Activated T-helper 2 cell treated with anti-CD3 and anti-CD28 coated beads, Interferon-gamma antibody, Interleukin-2, Interleukin-4, amounts not matched to agents 10 μg/mL and 5 μg/mL and 100 μg/mL, durations not matched to agents 14 hours and 24 hours and 36 hours (primary cell): ENCODE measurements at regions not wholly inside any gene's neighbourhood (a gene's known extent, or its start where the extent isn't known, plus 50 kb on each side); places are given as distances from the start of the nearest gene placed in this dataset.

ENCODE experiments used
- DNase-seq: peaks from one replicate; pipeline ENCODE4 v3.0.0; 2021; ENCODE audit warnings: low spot score
- H3K27ac Mint-ChIP-seq: one replicate; pipeline ENCODE4 v1.8.0; 2021; ENCODE audit warnings: mixed read lengths
- H3K27me3 Mint-ChIP-seq: one replicate; pipeline ENCODE4 v1.8.0; 2021; ENCODE audit warnings: low read depth, mixed read lengths
- H3K36me3 Mint-ChIP-seq: one replicate; pipeline ENCODE4 v1.8.0; 2021; ENCODE audit warnings: low read depth, mixed read lengths
- H3K4me1 Mint-ChIP-seq: one replicate; pipeline ENCODE4 v1.8.0; 2021; ENCODE audit warnings: low read depth, mixed read lengths
- H3K4me3 Mint-ChIP-seq: one replicate; pipeline ENCODE4 v1.8.0; 2021; ENCODE audit warnings: low read depth, mild to moderate bottlenecking, moderate library complexity, mixed read lengths
- H3K9me3 Mint-ChIP-seq: one replicate; pipeline ENCODE4 v1.8.0; 2021; ENCODE audit warnings: mixed read lengths
- intact Hi-C: fragments of 100-400 bp; cut with micrococcal nuclease; formaldehyde crosslinking; loops from one replicate; pipeline ENCODE4 v1.15.1; 2023

- no peaks in the 10 kb centered on the region for H3K36me3 Mint-ChIP-seq
Observed at GRCh38 chr17:68718926-68719325, 117.8 kb upstream of the FAM20A start.

GRCh38 chr17:68718465-68718864 lies 117.3 kb upstream of the FAM20A start:
- no peak overlapping the region for H3K4me3 Mint-ChIP-seq
- no peak overlapping the region for H3K27ac Mint-ChIP-seq
- peaks cover 13% of the 10 kb centered on the region for H3K27me3 Mint-ChIP-seq
- DNase-seq = no peak
- no peaks in the 10 kb centered on the region for H3K4me1 Mint-ChIP-seq
- intact Hi-C loops = no loop called here
- H3K36me3 Mint-ChIP-seq = no peaks in the 10 kb centered on the region
- no peaks in the 10 kb centered on the region for H3K9me3 Mint-ChIP-seq

More at GRCh38 chr17:68718926-68719325, 117.8 kb upstream of the FAM20A start:
- no peak overlapping the region for H3K27ac Mint-ChIP-seq
- H3K4me3 Mint-ChIP-seq = no peak overlapping the region
- DNase-seq = no peak
- H3K27me3 Mint-ChIP-seq = peaks cover 13% of the 10 kb centered on the region
- no peaks in the 10 kb centered on the region for H3K9me3 Mint-ChIP-seq
- H3K4me1 Mint-ChIP-seq = no peaks in the 10 kb centered on the region
- intact Hi-C loops = no loop called here

- no peak overlapping the region for H3K4me3 Mint-ChIP-seq
- no peak overlapping the region for H3K27ac Mint-ChIP-seq
- intact Hi-C loops = no loop called here
- peaks cover 10% of the 10 kb centered on the region for H3K27me3 Mint-ChIP-seq
- no peaks in the 10 kb centered on the region for H3K4me1 Mint-ChIP-seq
- H3K9me3 Mint-ChIP-seq = no peaks in the 10 kb centered on the region
- H3K36me3 Mint-ChIP-seq = no peaks in the 10 kb centered on the region
- DNase-seq = no peak
Observed at GRCh38 chr17:68714676-68715075, 113.5 kb upstream of the FAM20A start.

GRCh38 chr17:68711858-68712257 lies 110.7 kb upstream of the FAM20A start:
- intact Hi-C loops = no loop called here
- H3K27ac Mint-ChIP-seq = no peak overlapping the region
- DNase-seq = no peak
- peaks cover 9% of the 10 kb centered on the region for H3K27me3 Mint-ChIP-seq
- H3K4me1 Mint-ChIP-seq = no peaks in the 10 kb centered on the region
- no peaks in the 10 kb centered on the region for H3K36me3 Mint-ChIP-seq
- no peaks in the 10 kb centered on the region for H3K9me3 Mint-ChIP-seq
- no peak overlapping the region for H3K4me3 Mint-ChIP-seq

GRCh38 chr17:68710976-68711375 lies 109.8 kb upstream of the FAM20A start:
- Mint-ChIP-seq H3K4me3 (no peak overlapping the region), H3K9me3 (no peaks in the 10 kb centered on the region), H3K36me3 (no peaks in the 10 kb centered on the region), H3K27me3 (peaks cover 6% of the 10 kb centered on the region), H3K27ac (no peak overlapping the region), H3K4me1 (no peaks in the 10 kb centered on the region)
- DNase-seq = no peak
- intact Hi-C loops = no loop called here

GRCh38 chr17:68710035-68710780 lies 109.0 kb upstream of the FAM20A start:
- intact Hi-C loops = no loop called here
- no peak overlapping the region for H3K27ac Mint-ChIP-seq
- H3K27me3 Mint-ChIP-seq = peaks cover 3% of the 10 kb centered on the region
- no peaks in the 10 kb centered on the region for H3K36me3 Mint-ChIP-seq
- no peak overlapping the region for H3K4me3 Mint-ChIP-seq
- no peaks in the 10 kb centered on the region for H3K9me3 Mint-ChIP-seq
- DNase-seq = no peak
- H3K4me1 Mint-ChIP-seq = no peaks in the 10 kb centered on the region

GRCh38 chr17:68709461-68709860 lies 108.3 kb upstream of the FAM20A start:
- Mint-ChIP-seq H3K9me3 (no peaks in the 10 kb centered on the region), H3K4me1 (no peaks in the 10 kb centered on the region), H3K27me3 (peaks cover 3% of the 10 kb centered on the region), H3K36me3 (no peaks in the 10 kb centered on the region), H3K27ac (no peak overlapping the region), H3K4me3 (no peak overlapping the region)
- intact Hi-C loops = no loop called here
- no peak for DNase-seq

- H3K27me3 Mint-ChIP-seq = peaks cover 5% of the 10 kb centered on the region
- no peaks in the 10 kb centered on the region for H3K9me3 Mint-ChIP-seq
- no peaks in the 10 kb centered on the region for H3K4me1 Mint-ChIP-seq
- no peak overlapping the region for H3K4me3 Mint-ChIP-seq
- H3K36me3 Mint-ChIP-seq = no peaks in the 10 kb centered on the region
- no peak overlapping the region for H3K27ac Mint-ChIP-seq
- DNase-seq = no peak
- intact Hi-C loops = no loop called here
Observed at GRCh38 chr17:68707031-68707430, 105.9 kb upstream of the FAM20A start.

- no peak for DNase-seq
- H3K27me3 Mint-ChIP-seq = peaks cover 3% of the 10 kb centered on the region
- intact Hi-C loops = no loop called here
- no peak overlapping the region for H3K27ac Mint-ChIP-seq
- H3K4me1 Mint-ChIP-seq = no peaks in the 10 kb centered on the region
- no peaks in the 10 kb centered on the region for H3K9me3 Mint-ChIP-seq
- H3K4me3 Mint-ChIP-seq = no peak overlapping the region
- no peaks in the 10 kb centered on the region for H3K36me3 Mint-ChIP-seq
Observed at GRCh38 chr17:68706356-68706920, 105.3 kb upstream of the FAM20A start.

- Mint-ChIP-seq H3K27me3 (peaks cover 1% of the 10 kb centered on the region), H3K36me3 (no peaks in the 10 kb centered on the region), H3K4me1 (no peaks in the 10 kb centered on the region), H3K9me3 (no peaks in the 10 kb centered on the region), H3K4me3 (no peak overlapping the region), H3K27ac (no peak overlapping the region)
- intact Hi-C loops = no loop called here
- DNase-seq = no peak
Observed at GRCh38 chr17:68705714-68706076, 104.5 kb upstream of the FAM20A start.

GRCh38 chr17:68704871-68705713 lies 103.9 kb upstream of the FAM20A start:
- intact Hi-C loops = no loop called here
- Mint-ChIP-seq H3K4me3 (no peak overlapping the region), H3K27me3 (peaks cover 1% of the 10 kb centered on the region), H3K27ac (no peak overlapping the region), H3K9me3 (no peaks in the 10 kb centered on the region), H3K4me1 (no peaks in the 10 kb centered on the region), H3K36me3 (no peaks in the 10 kb centered on the region)
- no peak for DNase-seq

- H3K4me1 Mint-ChIP-seq = no peaks in the 10 kb centered on the region
- H3K4me3 Mint-ChIP-seq = no peak overlapping the region
- H3K9me3 Mint-ChIP-seq = no peaks in the 10 kb centered on the region
- peaks cover 1% of the 10 kb centered on the region for H3K27me3 Mint-ChIP-seq
- intact Hi-C loops = no loop called here
- no peak overlapping the region for H3K27ac Mint-ChIP-seq
- H3K36me3 Mint-ChIP-seq = no peaks in the 10 kb centered on the region
- DNase-seq = no peak
Observed at GRCh38 chr17:68701046-68701445, 99.9 kb upstream of the FAM20A start.

GRCh38 chr17:68700421-68700820 lies 99.3 kb upstream of the FAM20A start:
- Mint-ChIP-seq H3K36me3 (no peaks in the 10 kb centered on the region), H3K27ac (no peak overlapping the region), H3K4me1 (no peaks in the 10 kb centered on the region), H3K9me3 (no peaks in the 10 kb centered on the region), H3K27me3 (peaks cover 1% of the 10 kb centered on the region), H3K4me3 (no peak overlapping the region)
- no peak for DNase-seq
- intact Hi-C loops = no loop called here
